ENCODE measurements at regions not wholly inside any gene's neighbourhood (a gene's known extent, or its start where the extent isn't known, plus 50 kb on each side); places are given as distances from the start of the nearest gene placed in this dataset.

DNA sequence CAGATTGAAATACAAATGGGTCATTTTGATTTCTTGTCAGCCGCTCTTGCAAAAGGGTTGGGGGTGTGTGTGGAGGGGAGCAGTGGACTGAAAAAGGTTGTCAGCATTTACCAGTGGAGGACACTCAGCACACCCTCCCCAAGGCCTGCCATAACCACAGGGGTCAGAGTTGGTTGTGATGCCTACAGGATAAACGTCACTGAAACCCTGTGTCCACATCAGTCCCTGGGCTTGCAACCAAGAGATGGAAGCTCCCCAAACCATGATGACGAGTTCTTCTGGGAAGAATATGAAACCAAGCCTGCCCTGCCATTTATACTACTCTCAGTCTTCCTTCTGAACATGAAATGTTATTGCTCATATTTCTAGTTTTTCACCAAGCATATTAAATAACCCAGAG lies 54.0 kb upstream of the UMPS start:
- no peak for DNase-seq (ENCODE audit: low read depth)

DNA sequence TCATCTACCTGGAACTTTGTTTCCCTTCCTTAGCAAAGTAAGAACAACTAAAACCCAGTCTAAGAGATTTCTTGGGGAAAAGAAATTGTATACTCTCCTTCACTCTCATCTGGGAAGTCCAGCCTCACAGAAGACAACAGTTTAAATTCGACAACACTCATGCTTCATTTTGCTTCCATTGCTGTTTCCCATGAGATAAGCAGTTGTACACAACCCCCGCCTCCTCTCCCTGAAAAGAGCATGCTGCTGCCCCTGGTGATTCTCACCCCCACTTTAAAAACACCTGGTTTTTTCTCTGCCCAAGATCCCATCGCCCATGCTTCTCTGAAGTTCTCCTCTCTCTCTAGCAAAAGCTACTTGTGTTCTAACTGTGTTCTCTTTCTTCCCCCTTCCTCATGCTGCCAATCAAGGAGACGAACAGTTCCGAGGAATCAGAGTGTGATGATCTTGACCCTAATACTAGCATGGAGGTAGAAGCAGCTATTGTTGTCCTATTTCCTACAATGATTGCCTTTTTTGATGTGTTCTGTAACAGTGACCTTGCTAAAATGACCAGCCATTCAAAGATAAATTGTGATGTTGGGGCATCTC lies 51.1 kb upstream of the UMPS start:
- no peak for DNase-seq (ENCODE audit: low read depth)
